PFSK-1 (cell line): ENCODE measurements at regions not wholly inside any gene's neighbourhood (a gene's known extent, or its start where the extent isn't known, plus 50 kb on each side); places are given as distances from the start of the nearest gene placed in this dataset.

Experiments used
- POLR2AphosphoS5 ChIP-seq: IDR thresholded peaks from 2 replicates; pipeline ENCODE4 v1.6.1; 2012; ENCODE audit warnings: low read depth, mild to moderate bottlenecking, control low read depth, low read length, moderate library complexity
- REST ChIP-seq, 2 experiments: IDR thresholded peaks; 2 replicates each; pipeline versions ENCODE4 v1.6.1 to v1.8.0; 2011 to 2012; ENCODE audit warnings: low read depth in 2 of 2, low read length in 2 of 2, control low read depth in 1 of 2, inconsistent platforms in 1 of 2, mild to moderate bottlenecking in 1 of 2, moderate library complexity in 1 of 2; ENCODE audit not compliant: insufficient read depth in 1 of 2
- SIN3A ChIP-seq: IDR thresholded peaks from 2 replicates; pipeline ENCODE4 v1.6.1; 2012; ENCODE audit warnings: mild to moderate bottlenecking, low read length, moderate library complexity, borderline replicate concordance; ENCODE audit not compliant: insufficient read depth
- TAF1 ChIP-seq: IDR thresholded peaks from 2 replicates; pipeline ENCODE4 v1.6.1; 2012; ENCODE audit warnings: low read length, control low read depth, borderline replicate concordance; ENCODE audit not compliant: insufficient read depth

- TF ChIP-seq POLR2AphosphoS5: no peak
- no peak for TF ChIP-seq REST (IDR thresholded peaks at IDR 0.05; ENCODE audit: insufficient read depth in 1 of 2, low read depth in 2 of 2, low read length in 2 of 2)
- TF ChIP-seq TAF1: no peak
- TF ChIP-seq SIN3A: no peak
Observed at GRCh38 chr20:59515013-59515905, 89.1 kb upstream of the PHACTR3 start.
